K562 (cell line): ENCODE measurements at regions not wholly inside any gene's neighbourhood (a gene's known extent, or its start where the extent isn't known, plus 50 kb on each side); places are given as distances from the start of the nearest gene placed in this dataset.
"Not testable (repeated sequence)": the region's sequence is repeated elsewhere in the genome, so short reads cannot be mapped to it uniquely, and the experiment has no call there.

Experiments
- ATAC-seq: fragments of 200-7000 bp; cut with Tn5 transposase; 3 replicates; pipeline ENCODE4 v1.9.1; 2020; ENCODE audit warnings: moderate library complexity
- BruUV-seq: library from RNA; stranded (reverse); fragments of 400-500 nt; replicated peaks from 2 replicates; lab custom pipeline; 2021; lab: Mats Ljungman, UMichigan
- CTCF ChIA-PET: fragments of 300-600 bp; formaldehyde crosslinking; extraction: SDS; loops from one replicate; lab custom pipeline; 2021; ENCODE audit warnings: low intra/inter-chr PET ratio; lab: Yijun Ruan, JAX
- POLR2A ChIA-PET: fragments of 300-600, 350-650 bp; sonication (Branson Sonifier 250); formaldehyde crosslinking; extraction: SDS; loops from one replicate; lab custom pipeline; 2021; ENCODE audit warnings: antibody characterized with exemption, inconsistent platforms; lab: Yijun Ruan, JAX
- DNase-seq, 4 experiments: peaks; one replicate each; pipeline versions ENCODE4 v3.0.0 to v3.0.0-alpha.2; 2011 to 2018; ENCODE audit warnings: low spot score in 3 of 4, mixed read lengths in 3 of 4; ENCODE audit errors: extremely low read depth in 1 of 4
- FAIRE-seq: peaks from 2 replicates; lab custom pipeline; 2011; peaks lifted over from hg19 to GRCh38; lab: Jason Lieb, UNC
- H2AFZ ChIP-seq: 2 replicates; pipeline ENCODE4 v1.6.0; 2011; ENCODE audit warnings: low read depth, low read length, control low read depth, inconsistent platforms
- H3K27ac ChIP-seq: fragments of 200-600 bp; 3 replicates; pipeline ENCODE4 v1.8.0; 2011; ENCODE audit warnings: low read depth, mild to moderate bottlenecking, control low read depth, inconsistent platforms, low read length, moderate library complexity, mixed read lengths; ENCODE audit errors: extremely low read depth
- H3K27me3 ChIP-seq, 2 experiments: fragments of 300-600 bp in 1 of 2; 2 replicates in 1 of 2; 3 replicates in 1 of 2; pipeline versions ENCODE4 v1.6.0 to v1.8.0; 2011; ENCODE audit warnings: inconsistent platforms in 2 of 2, low read length in 2 of 2, mild to moderate bottlenecking in 1 of 2, mixed read lengths in 1 of 2, moderate library complexity in 1 of 2; ENCODE audit not compliant: control insufficient read depth in 2 of 2, insufficient read depth in 2 of 2
- H3K36me3 ChIP-seq: fragments of 300-600 bp; 3 replicates; pipeline ENCODE4 v1.8.0; 2011; ENCODE audit warnings: mild to moderate bottlenecking, low read length, inconsistent platforms; ENCODE audit not compliant: control insufficient read depth, insufficient read depth
- H3K4me1 ChIP-seq, 2 experiments: fragments of 200-600 bp in 1 of 2; replicated peaks in 1 of 2; 2 replicates in 1 of 2; 3 replicates in 1 of 2; pipeline versions ENCODE4 v1.5.1 to v1.8.0; 2011; ENCODE audit warnings: inconsistent platforms in 2 of 2, low read length in 2 of 2, mild to moderate bottlenecking in 1 of 2, mixed read lengths in 1 of 2, moderate library complexity in 1 of 2; ENCODE audit not compliant: control insufficient read depth in 2 of 2, insufficient read depth in 2 of 2
- H3K4me2 ChIP-seq: 2 replicates; pipeline ENCODE4 v1.6.1; 2011; ENCODE audit warnings: low read length, control low read depth, inconsistent platforms, mixed read lengths; ENCODE audit not compliant: insufficient read depth
- H3K4me3 ChIP-seq: fragments of 200-600 bp; sonication (generic), shearing (Covaris generic); 2 replicates; pipeline ENCODE4 v1.5.1; 2016; ENCODE audit warnings: control low read depth, inconsistent platforms
- H3K79me2 ChIP-seq: fragments of 200-600 bp; 3 replicates; pipeline ENCODE4 v1.8.0; 2011; ENCODE audit warnings: low read length, inconsistent platforms; ENCODE audit not compliant: control insufficient read depth, insufficient read depth
- H3K9ac ChIP-seq, 2 experiments: 2 replicates each; pipeline versions ENCODE4 v1.6.0 to v1.6.1; 2011; ENCODE audit warnings: low read depth in 2 of 2, low read length in 2 of 2, control low read depth in 1 of 2, inconsistent platforms in 1 of 2, mild to moderate bottlenecking in 1 of 2, mixed read lengths in 1 of 2; ENCODE audit not compliant: insufficient read depth in 1 of 2
- H3K9me1 ChIP-seq: one replicate; pipeline ENCODE4 v1.6.0; 2011; ENCODE audit warnings: inconsistent platforms, mild to moderate bottlenecking, low read length, moderate library complexity; ENCODE audit not compliant: control insufficient read depth, insufficient read depth
- H3K9me3 ChIP-seq: replicated peaks from 2 replicates; pipeline ENCODE4 v1.5.1; 2011; ENCODE audit warnings: low read depth, low read length, inconsistent platforms; ENCODE audit not compliant: control insufficient read depth, insufficient read depth
- H4K20me1 ChIP-seq: replicated peaks from 2 replicates; pipeline ENCODE4 v1.6.1; 2011; ENCODE audit warnings: low read length, inconsistent platforms, mixed read lengths; ENCODE audit not compliant: control insufficient read depth, insufficient read depth
- PHF8 ChIP-seq: fragments of 200-600 bp; sonication (generic); IDR thresholded peaks from 2 replicates; pipeline ENCODE4 v1.6.1; 2012; ENCODE audit warnings: mixed run types, mild to moderate bottlenecking, inconsistent platforms, low read length, moderate library complexity, borderline replicate concordance
- WGBS: fragments of 100-300 bp; shearing (Covaris generic); methylation state at CpG from one replicate; pipeline ENCODE4 v1.1.6; 2016; ENCODE audit warnings: low coverage, mixed read lengths; ENCODE audit not compliant: insufficient coverage; ENCODE audit errors: missing lambda C conversion rate; 5-methylcytosine and 5-hydroxymethylcytosine counted together
- in situ Hi-C: fragments of 300-500 bp; cut with MboI; formaldehyde crosslinking; loops from 4 replicates; pipeline ENCODE4 v1.15.0; 2018; ENCODE audit warnings: inconsistent platforms, mixed read lengths
- intact Hi-C: fragments of 100-400 bp; cut with micrococcal nuclease; formaldehyde crosslinking; loops from 2 replicates; pipeline ENCODE4 v1.14.2; 2022
- TF ChIP-seq, protein P1 (sequence below): sonication (generic); formaldehyde crosslinking; IDR thresholded peaks from 2 replicates; pipeline ENCODE4 v1.8.0; 2022; ENCODE audit warnings: mild to moderate bottlenecking, missing genetic modification reagents
- TF ChIP-seq, protein P2 (sequence below): fragments of 450-650 bp; IDR thresholded peaks from 2 replicates; pipeline ENCODE4 v1.6.1; 2016; ENCODE audit warnings: low read depth

GRCh38 chr3:132136334-132136716 lies 101.5 kb upstream of the CPNE4 start (continued):
- TF ChIP-seq, protein P1, sequence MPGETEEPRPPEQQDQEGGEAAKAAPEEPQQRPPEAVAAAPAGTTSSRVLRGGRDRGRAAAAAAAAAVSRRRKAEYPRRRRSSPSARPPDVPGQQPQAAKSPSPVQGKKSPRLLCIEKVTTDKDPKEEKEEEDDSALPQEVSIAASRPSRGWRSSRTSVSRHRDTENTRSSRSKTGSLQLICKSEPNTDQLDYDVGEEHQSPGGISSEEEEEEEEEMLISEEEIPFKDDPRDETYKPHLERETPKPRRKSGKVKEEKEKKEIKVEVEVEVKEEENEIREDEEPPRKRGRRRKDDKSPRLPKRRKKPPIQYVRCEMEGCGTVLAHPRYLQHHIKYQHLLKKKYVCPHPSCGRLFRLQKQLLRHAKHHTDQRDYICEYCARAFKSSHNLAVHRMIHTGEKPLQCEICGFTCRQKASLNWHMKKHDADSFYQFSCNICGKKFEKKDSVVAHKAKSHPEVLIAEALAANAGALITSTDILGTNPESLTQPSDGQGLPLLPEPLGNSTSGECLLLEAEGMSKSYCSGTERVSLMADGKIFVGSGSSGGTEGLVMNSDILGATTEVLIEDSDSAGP = no peak
- TF ChIP-seq, protein P2, sequence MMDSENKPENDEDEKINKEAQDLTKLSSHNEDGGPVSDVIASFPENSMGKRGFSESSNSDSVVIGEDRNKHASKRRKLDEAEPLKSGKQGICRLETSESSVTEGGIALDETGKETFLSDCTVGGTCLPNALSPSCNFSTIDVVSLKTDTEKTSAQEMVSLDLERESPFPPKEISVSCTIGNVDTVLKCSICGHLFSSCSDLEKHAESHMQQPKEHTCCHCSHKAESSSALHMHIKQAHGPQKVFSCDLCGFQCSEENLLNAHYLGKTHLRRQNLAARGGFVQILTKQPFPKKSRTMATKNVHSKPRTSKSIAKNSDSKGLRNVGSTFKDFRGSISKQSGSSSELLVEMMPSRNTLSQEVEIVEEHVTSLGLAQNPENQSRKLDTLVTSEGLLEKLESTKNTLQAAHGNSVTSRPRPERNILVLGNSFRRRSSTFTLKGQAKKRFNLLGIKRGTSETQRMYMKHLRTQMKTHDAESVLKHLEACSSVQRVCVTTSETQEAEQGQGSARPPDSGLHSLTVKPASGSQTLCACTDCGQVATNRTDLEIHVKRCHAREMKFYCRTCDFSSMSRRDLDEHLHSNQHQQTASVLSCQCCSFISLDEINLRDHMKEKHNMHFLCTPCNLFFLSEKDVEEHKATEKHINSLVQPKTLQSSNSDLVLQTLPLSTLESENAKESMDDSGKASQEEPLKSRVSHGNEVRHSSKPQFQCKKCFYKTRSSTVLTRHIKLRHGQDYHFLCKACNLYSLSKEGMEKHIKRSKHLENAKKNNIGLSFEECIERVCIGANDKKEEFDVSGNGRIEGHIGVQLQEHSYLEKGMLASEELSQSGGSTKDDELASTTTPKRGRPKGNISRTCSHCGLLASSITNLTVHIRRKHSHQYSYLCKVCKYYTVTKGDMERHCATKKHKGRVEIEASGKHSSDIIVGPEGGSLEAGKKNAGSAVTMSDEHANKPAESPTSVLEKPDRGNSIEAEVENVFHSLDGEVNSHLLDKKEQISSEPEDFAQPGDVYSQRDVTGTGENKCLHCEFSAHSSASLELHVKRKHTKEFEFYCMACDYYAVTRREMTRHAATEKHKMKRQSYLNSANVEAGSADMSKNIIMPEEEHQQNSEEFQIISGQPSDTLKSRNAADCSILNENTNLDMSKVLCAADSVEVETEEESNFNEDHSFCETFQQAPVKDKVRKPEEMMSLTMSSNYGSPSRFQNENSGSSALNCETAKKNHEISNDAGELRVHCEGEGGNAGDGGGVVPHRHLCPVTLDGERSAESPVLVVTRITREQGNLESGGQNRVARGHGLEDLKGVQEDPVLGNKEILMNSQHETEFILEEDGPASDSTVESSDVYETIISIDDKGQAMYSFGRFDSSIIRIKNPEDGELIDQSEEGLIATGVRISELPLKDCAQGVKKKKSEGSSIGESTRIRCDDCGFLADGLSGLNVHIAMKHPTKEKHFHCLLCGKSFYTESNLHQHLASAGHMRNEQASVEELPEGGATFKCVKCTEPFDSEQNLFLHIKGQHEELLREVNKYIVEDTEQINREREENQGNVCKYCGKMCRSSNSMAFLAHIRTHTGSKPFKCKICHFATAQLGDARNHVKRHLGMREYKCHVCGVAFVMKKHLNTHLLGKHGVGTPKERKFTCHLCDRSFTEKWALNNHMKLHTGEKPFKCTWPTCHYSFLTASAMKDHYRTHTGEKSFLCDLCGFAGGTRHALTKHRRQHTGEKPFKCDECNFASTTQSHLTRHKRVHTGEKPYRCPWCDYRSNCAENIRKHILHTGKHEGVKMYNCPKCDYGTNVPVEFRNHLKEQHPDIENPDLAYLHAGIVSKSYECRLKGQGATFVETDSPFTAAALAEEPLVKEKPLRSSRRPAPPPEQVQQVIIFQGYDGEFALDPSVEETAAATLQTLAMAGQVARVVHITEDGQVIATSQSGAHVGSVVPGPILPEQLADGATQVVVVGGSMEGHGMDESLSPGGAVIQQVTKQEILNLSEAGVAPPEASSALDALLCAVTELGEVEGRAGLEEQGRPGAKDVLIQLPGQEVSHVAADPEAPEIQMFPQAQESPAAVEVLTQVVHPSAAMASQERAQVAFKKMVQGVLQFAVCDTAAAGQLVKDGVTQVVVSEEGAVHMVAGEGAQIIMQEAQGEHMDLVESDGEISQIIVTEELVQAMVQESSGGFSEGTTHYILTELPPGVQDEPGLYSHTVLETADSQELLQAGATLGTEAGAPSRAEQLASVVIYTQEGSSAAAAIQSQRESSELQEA = no peak
- no peak for TF ChIP-seq PHF8
- TF ChIP-seq, all 486 proteins: peak for 0

- POLR2A ChIA-PET, BruUV-seq, H3K4me3 ChIP-seq, H3K79me2 ChIP-seq, in situ Hi-C loops, intact Hi-C loops, H3K9me3 ChIP-seq, H4K20me1 ChIP-seq, ATAC-seq, CTCF ChIA-PET, FAIRE-seq, H3K9ac ChIP-seq, H2AFZ ChIP-seq, H3K9me1 ChIP-seq, H3K4me1 ChIP-seq, H3K27ac ChIP-seq, H3K27me3 ChIP-seq, H3K4me2 ChIP-seq, H3K36me3 ChIP-seq, DNase-seq: not testable (repeated sequence)
- WGBS = no CpG with 5 or more reads among the region's 23 CpGs
Measured at GRCh38 chr3:132136902-132137301, 102.1 kb upstream of the CPNE4 start.
